Endothelial cell of umbilical vein (primary cell): ENCODE measurements at regions not wholly inside any gene's neighbourhood (a gene's known extent, or its start where the extent isn't known, plus 50 kb on each side); places are given as distances from the start of the nearest gene placed in this dataset.
"Not testable (repeated sequence)": the region's sequence is repeated elsewhere in the genome, so short reads cannot be mapped to it uniquely, and the experiment has no call there.

ENCODE experiments used
- BruUV-seq: library from RNA; stranded (reverse); fragments of 400-500 nt; replicated peaks from 2 replicates; lab custom pipeline; 2021; lab: Mats Ljungman, UMichigan
- CTCF ChIA-PET: fragments of 300-600, 350-600 bp; sonication (Branson Sonifier 250); formaldehyde crosslinking; loops from one replicate; lab custom pipeline; 2021; ENCODE audit warnings: antibody characterized with exemption, inconsistent platforms; lab: Charles Lee
- POLR2A ChIA-PET: fragments of 300-600, 350-600 bp; sonication (Branson Sonifier 250); formaldehyde crosslinking; loops from one replicate; lab custom pipeline; 2021; ENCODE audit warnings: antibody characterized with exemption, inconsistent platforms; lab: Charles Lee
- DNase-seq: peaks from one replicate; pipeline ENCODE4 v3.0.0-alpha.2; 2011; ENCODE audit warnings: low read depth, low spot score
- FAIRE-seq: peaks from 2 replicates; lab custom pipeline; 2011; peaks lifted over from hg19 to GRCh38; lab: Jason Lieb, UNC
- H2AFZ ChIP-seq: 2 replicates; pipeline ENCODE4 v1.6.0; 2012; ENCODE audit warnings: low read depth, low read length, control low read depth, inconsistent platforms
- H3K27ac ChIP-seq: 2 replicates; pipeline ENCODE4 v1.5.1; 2011; ENCODE audit warnings: low read depth, mild to moderate bottlenecking, control low read depth, low read length, moderate library complexity; ENCODE audit not compliant: insufficient read depth
- H3K27me3 ChIP-seq, 2 experiments: 2 replicates each; pipeline versions ENCODE4 v1.6.0 to v1.6.1; 2011; ENCODE audit warnings: low read length in 2 of 2, mixed read lengths in 1 of 2; ENCODE audit not compliant: control insufficient read depth in 2 of 2, insufficient read depth in 2 of 2
- H3K36me3 ChIP-seq, 2 experiments: 2 replicates in 1 of 2; 3 replicates in 1 of 2; pipeline ENCODE4 v1.5.1; 2011; ENCODE audit warnings: low read length in 2 of 2, mild to moderate bottlenecking in 1 of 2, moderate library complexity in 1 of 2; ENCODE audit not compliant: control insufficient read depth in 2 of 2, insufficient read depth in 2 of 2; ENCODE audit errors: extremely low read depth in 1 of 2
- H3K4me1 ChIP-seq: 3 replicates; pipeline ENCODE4 v1.5.1; 2011; ENCODE audit warnings: mild to moderate bottlenecking, low read length; ENCODE audit not compliant: control insufficient read depth, insufficient read depth; ENCODE audit errors: extremely low read depth
- H3K4me2 ChIP-seq: 2 replicates; pipeline ENCODE4 v1.6.1; 2011; ENCODE audit warnings: low read length, control low read depth, mixed read lengths; ENCODE audit not compliant: insufficient read depth
- H3K4me3 ChIP-seq, 3 experiments: fragments of 200-600 bp in 1 of 3; sonication (generic), shearing (Covaris generic) in 1 of 3; replicated peaks in 1 of 3; 2 replicates each; pipeline ENCODE4 v1.5.1; 2011 to 2016; ENCODE audit warnings: control low read depth in 3 of 3, low read length in 3 of 3, mild to moderate bottlenecking in 2 of 3, inconsistent platforms in 1 of 3, low read depth in 1 of 3, moderate library complexity in 1 of 3; ENCODE audit not compliant: insufficient read depth in 1 of 3
- H3K79me2 ChIP-seq: 2 replicates; pipeline ENCODE4 v1.6.0; 2012; ENCODE audit warnings: low read length, inconsistent platforms; ENCODE audit not compliant: control insufficient read depth, insufficient read depth
- H3K9ac ChIP-seq: replicated peaks from 2 replicates; pipeline ENCODE3; 2011; ENCODE audit warnings: low read length, control low read depth; ENCODE audit not compliant: insufficient read depth; ENCODE audit errors: extremely low read depth
- H3K9me1 ChIP-seq: replicated peaks from 3 replicates; pipeline ENCODE4 v1.6.0; 2011; ENCODE audit warnings: mild to moderate bottlenecking, low read length; ENCODE audit not compliant: control insufficient read depth, insufficient read depth; ENCODE audit errors: extremely low read depth
- H3K9me3 ChIP-seq: replicated peaks from 2 replicates; pipeline ENCODE4 v1.5.1; 2012; ENCODE audit warnings: low read length, inconsistent platforms; ENCODE audit not compliant: control insufficient read depth, insufficient read depth
- H4K20me1 ChIP-seq: replicated peaks from 2 replicates; pipeline ENCODE3; 2011; ENCODE audit warnings: mild to moderate bottlenecking, low read length; ENCODE audit not compliant: control insufficient read depth, insufficient read depth; ENCODE audit errors: extremely low read depth
- JUN ChIP-seq: IDR thresholded peaks from 2 replicates; pipeline ENCODE4 v1.6.1; 2011; ENCODE audit warnings: borderline replicate concordance, low read depth; ENCODE audit not compliant: insufficient read length, insufficient read depth
- POLR2A ChIP-seq: IDR thresholded peaks from 2 replicates; pipeline ENCODE4 v1.6.1; 2012; ENCODE audit warnings: low read depth, mild to moderate bottlenecking, control low read depth, low read length
- POLR2AphosphoS5 ChIP-seq: IDR thresholded peaks from 2 replicates; pipeline ENCODE4 v1.6.1; 2012; ENCODE audit warnings: low read depth, mild to moderate bottlenecking, control low read depth, low read length, moderate library complexity; ENCODE audit not compliant: insufficient read depth
- dilution Hi-C: fragments of 300-500 bp; cut with MboI; formaldehyde crosslinking; loops from one replicate; pipeline ENCODE4 v1.15.0; 2019; ENCODE audit warnings: low sequenced_read_pairs; ENCODE audit not compliant: extremely low pct_ligation_motif_present
- intact Hi-C: fragments of 100-400 bp; cut with micrococcal nuclease; formaldehyde crosslinking; loops from one replicate; pipeline ENCODE4 v1.10.0; 2022

GRCh38 chr3:11709782-11710181 lies 66.1 kb upstream of the VGLL4 start:
- TF ChIP-seq POLR2A (no peak), POLR2AphosphoS5 (no peak), JUN (no peak)
- FAIRE-seq = no peak
- no peaks in the 10 kb centered on the region for H3K9me1 ChIP-seq
- intact Hi-C loops = no loop called here
- no peak overlapping the region for H3K4me2 ChIP-seq
- no peaks in the 10 kb centered on the region for H3K36me3 ChIP-seq
- peaks cover 4% of the 10 kb centered on the region for H3K79me2 ChIP-seq
- dilution Hi-C loops = no loop called here
- H4K20me1 ChIP-seq = no peaks in the 10 kb centered on the region
- H3K4me3 ChIP-seq = no peak overlapping the region
- no peak overlapping the region for H3K27ac ChIP-seq
- H3K4me1 ChIP-seq = no peaks in the 10 kb centered on the region
- H3K27me3 ChIP-seq = no peaks in the 10 kb centered on the region
- DNase-seq = no peak
- CTCF ChIA-PET = no interaction called here
- H3K9ac ChIP-seq = no peak overlapping the region
- H2AFZ ChIP-seq = no peak overlapping the region
- BruUV-seq = no TSS peak
- H3K9me3 ChIP-seq = no peaks in the 10 kb centered on the region
- POLR2A ChIA-PET = no interaction called here

- H3K4me1 ChIP-seq, FAIRE-seq, H3K9me1 ChIP-seq, H2AFZ ChIP-seq, H4K20me1 ChIP-seq, DNase-seq, POLR2A ChIA-PET, H3K4me2 ChIP-seq, BruUV-seq, intact Hi-C loops, H3K9ac ChIP-seq, H3K36me3 ChIP-seq, H3K27me3 ChIP-seq, H3K79me2 ChIP-seq, H3K9me3 ChIP-seq, H3K4me3 ChIP-seq, dilution Hi-C loops, H3K27ac ChIP-seq: not testable (repeated sequence)
- CTCF ChIA-PET = interaction anchor here (1.1 kb wide), 1 partner anchor 21 kb away, joined by 3 read pairs; no protein-coding TSS in a partner anchor
These were observed 63.4 kb upstream of the VGLL4 start for GRCh38 chr3:11707084-11707483.
